ENCODE measurements at regions not wholly inside any gene's neighbourhood (a gene's known extent, or its start where the extent isn't known, plus 50 kb on each side); places are given as distances from the start of the nearest gene placed in this dataset.

DNA sequence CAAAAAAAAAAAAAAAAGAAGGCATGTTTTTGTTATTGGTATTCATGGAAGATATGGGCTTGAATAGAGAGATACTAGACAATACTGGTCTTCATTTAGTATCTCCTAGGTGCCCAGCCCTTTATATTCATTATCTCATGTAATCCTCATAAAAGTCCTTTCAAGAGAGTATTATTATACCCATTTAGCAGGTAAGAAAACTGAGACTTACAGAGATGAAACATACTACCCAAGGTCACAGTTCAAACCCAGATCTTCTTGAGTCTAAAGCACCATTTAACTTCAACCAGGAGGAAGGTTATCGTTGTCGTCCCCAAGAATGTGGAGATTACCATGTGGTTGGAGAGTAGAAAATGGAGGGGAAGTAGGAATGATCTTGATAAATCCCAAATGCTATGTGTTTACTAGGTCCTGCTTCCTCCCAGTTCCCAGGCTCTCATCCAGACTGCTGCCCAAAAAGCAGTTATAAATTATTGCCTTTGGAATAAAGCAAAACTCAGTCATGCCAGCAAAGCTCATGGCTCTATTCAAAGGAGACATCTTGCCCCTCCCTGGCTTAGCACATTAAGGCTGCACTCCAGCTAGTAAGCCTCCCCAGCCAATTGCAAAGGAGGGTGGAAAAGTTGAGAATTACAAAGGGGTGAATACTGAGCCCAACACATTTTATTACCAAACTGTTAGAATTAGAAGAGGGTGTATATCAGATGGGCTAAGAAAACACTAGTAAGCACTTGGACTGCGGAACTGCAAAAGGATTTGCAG, 163.9 kb downstream of the PIK3R1 start:
- Histone ChIP-seq H4K20me1 (ENCODE audit: insufficient read depth, low read length) (no peaks in the 10 kb centered on the region), H3K36me3 (replicated peaks in 1 of 2; ENCODE audit: control insufficient read depth in 1 of 2, insufficient read depth in 2 of 2, low read length in 2 of 2) (no peaks in the 10 kb centered on the region), H3K9ac (ENCODE audit: insufficient read depth, low read depth, low read length) (no peak overlapping the region), H3K79me2 (ENCODE audit: insufficient read depth, low read length) (no peaks in the 10 kb centered on the region), H3K27me3 (ENCODE audit: control insufficient read depth in 1 of 2, insufficient read depth in 2 of 2, low read length in 2 of 2) (0 out of 5 replicates have a peak, but pooled peaks cover 0 to 3% of the 10 kb centered on the region in 2 experiments), H3K27ac (ENCODE audit: extremely low read length, insufficient read depth, low read length) (no peak overlapping the region), H3K4me3 (replicated peaks in 1 of 3; ENCODE audit: insufficient read depth in 1 of 3, low read depth in 2 of 3, low read length in 3 of 3) (no peak overlapping the region), H3K9me3 (ENCODE audit: low read length) (no peaks in the 10 kb centered on the region), H3K4me1 (ENCODE audit: insufficient read depth, low read length) (no peaks in the 10 kb centered on the region), H2AFZ (ENCODE audit: low read length) (no peak overlapping the region), H3K4me2 (ENCODE audit: low read depth, low read length) (no peak overlapping the region)
- TF ChIP-seq, protein P1, sequence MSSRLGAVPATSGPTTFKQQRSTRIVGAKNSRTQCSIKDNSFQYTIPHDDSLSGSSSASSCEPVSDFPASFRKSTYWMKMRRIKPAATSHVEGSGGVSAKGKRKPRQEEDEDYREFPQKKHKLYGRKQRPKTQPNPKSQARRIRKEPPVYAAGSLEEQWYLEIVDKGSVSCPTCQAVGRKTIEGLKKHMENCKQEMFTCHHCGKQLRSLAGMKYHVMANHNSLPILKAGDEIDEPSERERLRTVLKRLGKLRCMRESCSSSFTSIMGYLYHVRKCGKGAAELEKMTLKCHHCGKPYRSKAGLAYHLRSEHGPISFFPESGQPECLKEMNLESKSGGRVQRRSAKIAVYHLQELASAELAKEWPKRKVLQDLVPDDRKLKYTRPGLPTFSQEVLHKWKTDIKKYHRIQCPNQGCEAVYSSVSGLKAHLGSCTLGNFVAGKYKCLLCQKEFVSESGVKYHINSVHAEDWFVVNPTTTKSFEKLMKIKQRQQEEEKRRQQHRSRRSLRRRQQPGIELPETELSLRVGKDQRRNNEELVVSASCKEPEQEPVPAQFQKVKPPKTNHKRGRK (CRISPR knock-in tag; IDR thresholded peaks at IDR 0.05) = no peak
- TF ChIP-seq TSC22D2 (CRISPR knock-in tag; IDR thresholded peaks at IDR 0.05; ENCODE audit: borderline replicate concordance) (no peak), RAD51 (IDR thresholded peaks at IDR 0.05; ENCODE audit: borderline replicate concordance) (no peak), KDM6A (CRISPR knock-in tag; IDR thresholded peaks at IDR 0.05; ENCODE audit: low read depth) (no peak), BRD4 (CRISPR knock-in tag; IDR thresholded peaks at IDR 0.05) (no peak), ZNF549 (CRISPR knock-in tag; IDR thresholded peaks at IDR 0.05) (no peak), SIX1 (CRISPR knock-in tag; IDR thresholded peaks at IDR 0.05; ENCODE audit: borderline replicate concordance) (no peak), NCOA5 (CRISPR knock-in tag; IDR thresholded peaks at IDR 0.05) (no peak), MAF1 (CRISPR knock-in tag; IDR thresholded peaks at IDR 0.05; ENCODE audit: borderline replicate concordance) (no peak), IKZF4 (CRISPR knock-in tag; IDR thresholded peaks at IDR 0.05; ENCODE audit: borderline replicate concordance, low read depth, not compliant biosample characterization) (no peak), ZNF83 (CRISPR knock-in tag; IDR thresholded peaks at IDR 0.05; ENCODE audit: borderline replicate concordance) (no peak)
- TF ChIP-seq, protein P2, sequence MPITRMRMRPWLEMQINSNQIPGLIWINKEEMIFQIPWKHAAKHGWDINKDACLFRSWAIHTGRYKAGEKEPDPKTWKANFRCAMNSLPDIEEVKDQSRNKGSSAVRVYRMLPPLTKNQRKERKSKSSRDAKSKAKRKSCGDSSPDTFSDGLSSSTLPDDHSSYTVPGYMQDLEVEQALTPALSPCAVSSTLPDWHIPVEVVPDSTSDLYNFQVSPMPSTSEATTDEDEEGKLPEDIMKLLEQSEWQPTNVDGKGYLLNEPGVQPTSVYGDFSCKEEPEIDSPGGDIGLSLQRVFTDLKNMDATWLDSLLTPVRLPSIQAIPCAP (CRISPR knock-in tag; IDR thresholded peaks at IDR 0.05; ENCODE audit: low read depth) = no peak
- no TSS peak for BruUV-seq (replicated peaks)
- no peak for DNase-seq (ENCODE audit: low spot score)
- CTCF ChIA-PET (ENCODE audit: low intra/inter-chr PET ratio, low total read pairs) = no interaction called here
- intact Hi-C loops (cut with micrococcal nuclease; ENCODE audit: unreplicated experiment) (no loop called here), in situ Hi-C loops (cut with HindIII; ENCODE audit: extremely low pct_ligation_motif_present, low pct_unique_long_range_greater_than_20kb) (no loop called here)
- ATAC-seq = no peak
- WGBS (ENCODE audit: low lambda C conversion rate) = 46% methylated on average over 3 of the region's 3 CpGs
- no peak for FAIRE-seq
- POLR2A ChIA-PET = interaction anchor here (0.7 kb wide), 1 partner anchor 28 kb away, joined by 3 read pairs; no protein-coding TSS in a partner anchor

Measured in HepG2 (cell line).